ENCODE measurements at regions not wholly inside any gene's neighbourhood (a gene's known extent, or its start where the extent isn't known, plus 50 kb on each side); places are given as distances from the start of the nearest gene placed in this dataset.

GRCh38 chr2:236955521-236956030, 130.1 kb upstream of the COPS8 start:
- Mint-ChIP-seq H3K4me1 (ENCODE audit: unreplicated experiment) (peaks cover 13% of the 10 kb centered on the region), H3K27ac (ENCODE audit: unreplicated experiment) (no peak overlapping the region), H3K36me3 (ENCODE audit: unreplicated experiment) (peaks cover 2% of the 10 kb centered on the region), H3K27me3 (ENCODE audit: unreplicated experiment) (peaks cover 44% of the 10 kb centered on the region), H3K9me3 (ENCODE audit: unreplicated experiment) (no peaks in the 10 kb centered on the region), H3K4me3 (ENCODE audit: unreplicated experiment) (no peak overlapping the region)
- TF ChIP-seq, protein P1, sequence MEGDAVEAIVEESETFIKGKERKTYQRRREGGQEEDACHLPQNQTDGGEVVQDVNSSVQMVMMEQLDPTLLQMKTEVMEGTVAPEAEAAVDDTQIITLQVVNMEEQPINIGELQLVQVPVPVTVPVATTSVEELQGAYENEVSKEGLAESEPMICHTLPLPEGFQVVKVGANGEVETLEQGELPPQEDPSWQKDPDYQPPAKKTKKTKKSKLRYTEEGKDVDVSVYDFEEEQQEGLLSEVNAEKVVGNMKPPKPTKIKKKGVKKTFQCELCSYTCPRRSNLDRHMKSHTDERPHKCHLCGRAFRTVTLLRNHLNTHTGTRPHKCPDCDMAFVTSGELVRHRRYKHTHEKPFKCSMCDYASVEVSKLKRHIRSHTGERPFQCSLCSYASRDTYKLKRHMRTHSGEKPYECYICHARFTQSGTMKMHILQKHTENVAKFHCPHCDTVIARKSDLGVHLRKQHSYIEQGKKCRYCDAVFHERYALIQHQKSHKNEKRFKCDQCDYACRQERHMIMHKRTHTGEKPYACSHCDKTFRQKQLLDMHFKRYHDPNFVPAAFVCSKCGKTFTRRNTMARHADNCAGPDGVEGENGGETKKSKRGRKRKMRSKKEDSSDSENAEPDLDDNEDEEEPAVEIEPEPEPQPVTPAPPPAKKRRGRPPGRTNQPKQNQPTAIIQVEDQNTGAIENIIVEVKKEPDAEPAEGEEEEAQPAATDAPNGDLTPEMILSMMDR (IDR thresholded peaks at IDR 0.05) = no peak
- DNase-seq (ENCODE audit: extremely low spot score, unreplicated experiment) = no peak

DNA sequence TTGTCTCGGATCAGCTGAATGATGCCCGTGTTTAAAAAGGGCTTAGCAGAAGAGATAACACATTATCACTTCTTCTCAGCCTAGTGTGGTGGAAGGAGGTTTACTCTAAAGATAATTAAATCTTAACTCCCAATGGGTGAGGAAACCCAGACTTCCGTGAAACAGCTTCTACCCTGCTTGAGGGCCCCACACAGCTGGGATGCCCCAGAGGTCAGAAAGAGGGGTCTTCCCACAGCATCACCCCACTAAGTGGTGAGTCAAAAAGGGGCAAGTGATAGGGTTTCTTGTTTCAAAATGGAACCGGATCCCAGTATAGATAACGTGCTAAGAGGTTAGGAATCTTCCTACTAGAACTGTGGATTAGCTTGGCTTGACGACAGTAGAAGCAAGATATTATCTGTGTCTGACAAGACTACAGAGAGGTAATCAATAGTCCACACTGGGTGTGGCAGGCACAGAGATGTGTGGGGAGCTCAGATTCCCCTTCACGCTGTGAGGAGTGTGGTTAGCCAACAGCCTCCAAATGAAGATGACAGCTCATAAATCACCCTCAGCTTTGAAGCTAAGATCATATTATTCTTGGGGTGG, 129.6 kb upstream of the COPS8 start:
- peaks cover 13% of the 10 kb centered on the region for H3K4me1 Mint-ChIP-seq (ENCODE audit: unreplicated experiment)
- H3K9me3 Mint-ChIP-seq (ENCODE audit: unreplicated experiment) = no peaks in the 10 kb centered on the region
- H3K36me3 Mint-ChIP-seq (ENCODE audit: unreplicated experiment) = peaks cover 2% of the 10 kb centered on the region
- peaks cover 44% of the 10 kb centered on the region for H3K27me3 Mint-ChIP-seq (ENCODE audit: unreplicated experiment)
- H3K27ac Mint-ChIP-seq (ENCODE audit: unreplicated experiment) = no peak overlapping the region
- H3K4me3 Mint-ChIP-seq (ENCODE audit: unreplicated experiment) = no peak overlapping the region
- TF ChIP-seq, protein P1 (IDR thresholded peaks at IDR 0.05) = no peak
- DNase-seq (ENCODE audit: extremely low spot score, unreplicated experiment) = no peak

- no peaks in the 10 kb centered on the region for H3K36me3 Mint-ChIP-seq (ENCODE audit: unreplicated experiment)
- peaks cover 13% of the 10 kb centered on the region for H3K4me1 Mint-ChIP-seq (ENCODE audit: unreplicated experiment)
- H3K9me3 Mint-ChIP-seq (ENCODE audit: unreplicated experiment) = no peaks in the 10 kb centered on the region
- no peak overlapping the region for H3K27ac Mint-ChIP-seq (ENCODE audit: unreplicated experiment)
- H3K27me3 Mint-ChIP-seq (ENCODE audit: unreplicated experiment) = peaks cover 40% of the 10 kb centered on the region
- H3K4me3 Mint-ChIP-seq (ENCODE audit: unreplicated experiment) = no peak overlapping the region
- TF ChIP-seq, protein P1 (IDR thresholded peaks at IDR 0.05) = no peak
- no peak for DNase-seq (ENCODE audit: extremely low spot score, unreplicated experiment)
Observed at GRCh38 chr2:236956641-236957040, 129.0 kb upstream of the COPS8 start.

- TF ChIP-seq, protein P1 (IDR thresholded peaks at IDR 0.05) = no peak
- DNase-seq (ENCODE audit: extremely low spot score, unreplicated experiment) = no peak
- Mint-ChIP-seq H3K4me1 (ENCODE audit: unreplicated experiment) (peaks cover 6% of the 10 kb centered on the region), H3K4me3 (ENCODE audit: unreplicated experiment) (no peak overlapping the region), H3K27ac (ENCODE audit: unreplicated experiment) (no peak overlapping the region), H3K27me3 (ENCODE audit: unreplicated experiment) (peaks cover 34% of the 10 kb centered on the region), H3K36me3 (ENCODE audit: unreplicated experiment) (no peaks in the 10 kb centered on the region), H3K9me3 (ENCODE audit: unreplicated experiment) (no peaks in the 10 kb centered on the region)
Observed at GRCh38 chr2:236959036-236959435, 126.7 kb upstream of the COPS8 start.

- H3K27me3 Mint-ChIP-seq (ENCODE audit: unreplicated experiment) = peaks cover 28% of the 10 kb centered on the region
- DNase-seq (ENCODE audit: extremely low spot score, unreplicated experiment) = no peak
- H3K4me1 Mint-ChIP-seq (ENCODE audit: unreplicated experiment) = peaks cover 6% of the 10 kb centered on the region
- no peaks in the 10 kb centered on the region for H3K36me3 Mint-ChIP-seq (ENCODE audit: unreplicated experiment)
- H3K27ac Mint-ChIP-seq (ENCODE audit: unreplicated experiment) = no peak overlapping the region
- no peak overlapping the region for H3K4me3 Mint-ChIP-seq (ENCODE audit: unreplicated experiment)
- H3K9me3 Mint-ChIP-seq (ENCODE audit: unreplicated experiment) = no peaks in the 10 kb centered on the region
- TF ChIP-seq, protein P1 (IDR thresholded peaks at IDR 0.05) = no peak
Observed at GRCh38 chr2:236959876-236960275, 125.8 kb upstream of the COPS8 start.

Data from osteocyte (in vitro differentiated cells).